ENCODE measurements at regions not wholly inside any gene's neighbourhood (a gene's known extent, or its start where the extent isn't known, plus 50 kb on each side); places are given as distances from the start of the nearest gene placed in this dataset.

DNA sequence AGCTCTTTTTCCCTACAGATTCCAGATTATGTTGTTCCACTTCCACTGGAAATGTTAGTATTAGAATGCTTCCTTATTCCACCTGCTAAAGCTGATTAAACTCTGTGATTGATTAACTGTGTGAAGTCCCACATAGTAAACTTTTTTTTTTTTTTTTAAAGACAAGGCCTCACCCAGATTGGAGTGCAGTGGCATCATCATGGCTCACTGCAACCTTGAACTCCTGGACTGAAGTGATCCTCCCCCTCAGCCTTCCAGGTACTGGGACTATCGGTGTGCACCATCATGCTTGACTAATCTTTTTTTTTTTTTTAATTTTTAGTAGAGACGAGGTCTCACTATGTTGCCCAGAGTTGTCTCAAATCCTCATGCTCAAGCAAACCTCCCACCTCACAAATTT, 108.5 kb upstream of the RBMS1 start:
- TF ChIP-seq, protein P1, sequence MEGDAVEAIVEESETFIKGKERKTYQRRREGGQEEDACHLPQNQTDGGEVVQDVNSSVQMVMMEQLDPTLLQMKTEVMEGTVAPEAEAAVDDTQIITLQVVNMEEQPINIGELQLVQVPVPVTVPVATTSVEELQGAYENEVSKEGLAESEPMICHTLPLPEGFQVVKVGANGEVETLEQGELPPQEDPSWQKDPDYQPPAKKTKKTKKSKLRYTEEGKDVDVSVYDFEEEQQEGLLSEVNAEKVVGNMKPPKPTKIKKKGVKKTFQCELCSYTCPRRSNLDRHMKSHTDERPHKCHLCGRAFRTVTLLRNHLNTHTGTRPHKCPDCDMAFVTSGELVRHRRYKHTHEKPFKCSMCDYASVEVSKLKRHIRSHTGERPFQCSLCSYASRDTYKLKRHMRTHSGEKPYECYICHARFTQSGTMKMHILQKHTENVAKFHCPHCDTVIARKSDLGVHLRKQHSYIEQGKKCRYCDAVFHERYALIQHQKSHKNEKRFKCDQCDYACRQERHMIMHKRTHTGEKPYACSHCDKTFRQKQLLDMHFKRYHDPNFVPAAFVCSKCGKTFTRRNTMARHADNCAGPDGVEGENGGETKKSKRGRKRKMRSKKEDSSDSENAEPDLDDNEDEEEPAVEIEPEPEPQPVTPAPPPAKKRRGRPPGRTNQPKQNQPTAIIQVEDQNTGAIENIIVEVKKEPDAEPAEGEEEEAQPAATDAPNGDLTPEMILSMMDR (optimal IDR thresholded peaks at IDR 0.05 in 1 of 3, IDR thresholded peaks at IDR 0.05 in 1 of 3, conservative IDR thresholded peaks at IDR 0.05 in 1 of 3; ENCODE audit: extremely low read depth in 1 of 3, insufficient read depth in 2 of 3, low read length in 3 of 3) = no peak
- TF ChIP-seq EZH2 (IDR thresholded peaks at IDR 0.05; ENCODE audit: low read length) = no peak

Data from keratinocyte (primary cell).